ENCODE measurements at regions not wholly inside any gene's neighbourhood (a gene's known extent, or its start where the extent isn't known, plus 50 kb on each side); places are given as distances from the start of the nearest gene placed in this dataset.

- no peak for ATAC-seq
- DNase-seq (ENCODE audit: low spot score) = no peak
Measured at GRCh38 chr1:188433425-188433824, 1604.7 kb downstream of the PLA2G4A start.

- ATAC-seq (no peak), DNase-seq (ENCODE audit: low spot score) (no peak)
Measured at GRCh38 chr1:188444526-188444925, 1615.8 kb downstream of the PLA2G4A start.

- DNase-seq (ENCODE audit: low spot score) = no peak
- ATAC-seq = no peak
Measured at GRCh38 chr1:188462837-188463236, 1634.1 kb downstream of the PLA2G4A start.

- DNase-seq (ENCODE audit: low spot score) = no peak
- no peak for ATAC-seq
Measured at GRCh38 chr1:188463919-188464318, 1635.2 kb downstream of the PLA2G4A start.

GRCh38 chr1:188466539-188466938 lies 1637.8 kb downstream of the PLA2G4A start:
- ATAC-seq (no peak), DNase-seq (ENCODE audit: low spot score) (no peak)

GRCh38 chr1:188476606-188477005 lies 1647.9 kb downstream of the PLA2G4A start:
- ATAC-seq = no peak
- DNase-seq (ENCODE audit: low spot score) = no peak

- ATAC-seq = no peak
- no peak for DNase-seq (ENCODE audit: low spot score)
Measured at GRCh38 chr1:188489336-188490112, 1660.8 kb downstream of the PLA2G4A start.

GRCh38 chr1:188496506-188496905 lies 1667.8 kb downstream of the PLA2G4A start:
- ATAC-seq (no peak), DNase-seq (ENCODE audit: low spot score) (no peak)

GRCh38 chr1:188497020-188497419 lies 1668.3 kb downstream of the PLA2G4A start:
- no peak for ATAC-seq
- no peak for DNase-seq (ENCODE audit: low spot score)

- ATAC-seq = no peak
Measured at GRCh38 chr1:188499690-188500089, 1670.9 kb downstream of the PLA2G4A start.

GRCh38 chr1:188514917-188515316 lies 1686.2 kb downstream of the PLA2G4A start:
- DNase-seq (ENCODE audit: low spot score) (no peak), ATAC-seq (no peak)

More at GRCh38 chr1:188499690-188500089, 1670.9 kb downstream of the PLA2G4A start:
- no peak for DNase-seq (ENCODE audit: low spot score)

- no peak for ATAC-seq
Measured at GRCh38 chr1:188517139-188517538, 1688.4 kb downstream of the PLA2G4A start.

GRCh38 chr1:188551176-188551575 lies 1722.4 kb downstream of the PLA2G4A start:
- DNase-seq (ENCODE audit: low spot score) = no peak
- ATAC-seq = no peak

More at GRCh38 chr1:188517139-188517538, 1688.4 kb downstream of the PLA2G4A start:
- no peak for DNase-seq (ENCODE audit: low spot score)

- DNase-seq (ENCODE audit: low spot score) (no peak), ATAC-seq (no peak)
Measured at GRCh38 chr1:188557053-188557452, 1728.3 kb downstream of the PLA2G4A start.

GRCh38 chr1:188582911-188583532 lies 1754.3 kb downstream of the PLA2G4A start:
- ATAC-seq (no peak), DNase-seq (ENCODE audit: low spot score) (no peak)

GRCh38 chr1:188584119-188584518 lies 1755.4 kb downstream of the PLA2G4A start:
- DNase-seq (ENCODE audit: low spot score) = no peak
- no peak for ATAC-seq

- DNase-seq (ENCODE audit: low spot score) (no peak), ATAC-seq (no peak)
Measured at GRCh38 chr1:188590641-188591040, 1761.9 kb downstream of the PLA2G4A start.

- ATAC-seq (no peak), DNase-seq (ENCODE audit: low spot score) (no peak)
Measured at GRCh38 chr1:188594542-188595235, 1765.9 kb downstream of the PLA2G4A start.

- ATAC-seq (no peak), DNase-seq (ENCODE audit: low spot score) (no peak)
Measured at GRCh38 chr1:188599313-188599712, 1770.6 kb downstream of the PLA2G4A start.

- no peak for ATAC-seq
- DNase-seq (ENCODE audit: low spot score) = no peak
Measured at GRCh38 chr1:188611432-188611831, 1782.7 kb downstream of the PLA2G4A start.

- ATAC-seq = no peak
- DNase-seq (ENCODE audit: low spot score) = no peak
Measured at GRCh38 chr1:188615321-188615720, 1786.6 kb downstream of the PLA2G4A start.

- no peak for ATAC-seq
- no peak for DNase-seq (ENCODE audit: low spot score)
Measured at GRCh38 chr1:188620236-188620635, 1791.5 kb downstream of the PLA2G4A start.

All from left lobe of liver (tissue), 2 donors.